D721Med (cell line): ENCODE measurements at regions not wholly inside any gene's neighbourhood (a gene's known extent, or its start where the extent isn't known, plus 50 kb on each side); places are given as distances from the start of the nearest gene placed in this dataset.
"Not testable (repeated sequence)": the region's sequence is repeated elsewhere in the genome, so short reads cannot be mapped to it uniquely, and the experiment has no call there.

Experiments
- DNase-seq: peaks from one replicate; pipeline ENCODE4 v3.0.0; 2011; ENCODE audit warnings: low spot score; ENCODE audit not compliant: insufficient read length
- FAIRE-seq: peaks from 2 replicates; lab custom pipeline; 2011; peaks lifted over from hg19 to GRCh38; lab: Jason Lieb, UNC
- CTCF ChIP-seq: IDR thresholded peaks from 2 replicates; pipeline ENCODE4 v1.5.1; 2012; ENCODE audit warnings: mild to moderate bottlenecking, control low read depth; ENCODE audit not compliant: insufficient read depth; ENCODE audit errors: missing control alignments

GRCh38 chr4:188439641-188440311 is 300.5 kb downstream of the TRIML1 start:
- FAIRE-seq, result no peak
- no peak for DNase-seq
- no peak for TF ChIP-seq CTCF

GRCh38 chr4:188444500-188444899 is 305.3 kb downstream of the TRIML1 start:
- no peak for DNase-seq
- TF ChIP-seq CTCF, result no peak
- FAIRE-seq, result no peak

- not testable (repeated sequence) for FAIRE-seq, DNase-seq
These were observed 309.8 kb downstream of the TRIML1 start for GRCh38 chr4:188448996-188449395.

GRCh38 chr4:188450571-188450970 is 311.3 kb downstream of the TRIML1 start:
- no peak for DNase-seq
- no peak for FAIRE-seq
- no peak for TF ChIP-seq CTCF

- DNase-seq (no peak), FAIRE-seq (no peak)
- no peak for TF ChIP-seq CTCF
These were observed 312.9 kb downstream of the TRIML1 start for GRCh38 chr4:188452097-188452496.

- TF ChIP-seq CTCF, result no peak
- DNase-seq (no peak), FAIRE-seq (no peak)
These were observed 315.3 kb downstream of the TRIML1 start for GRCh38 chr4:188454575-188454974.

GRCh38 chr4:188455062-188455752 is 316.0 kb downstream of the TRIML1 start:
- TF ChIP-seq CTCF, result no peak
- FAIRE-seq (no peak), DNase-seq (no peak)
